HG02759 (cell line): ENCODE measurements at regions not wholly inside any gene's neighbourhood (a gene's known extent, or its start where the extent isn't known, plus 50 kb on each side); places are given as distances from the start of the nearest gene placed in this dataset.
"Not testable (repeated sequence)": the region's sequence is repeated elsewhere in the genome, so short reads cannot be mapped to it uniquely, and the experiment has no call there.

Source experiments
- ATAC-seq: cut with Tn5 transposase; IDR thresholded peaks from one replicate; pipeline ENCODE4 v1.9.1; 2021; ENCODE audit warnings: mild to moderate bottlenecking, moderate library complexity; ENCODE audit not compliant: unreplicated experiment

- ATAC-seq: not testable (repeated sequence)
These were observed 1135.1 kb upstream of the DIAPH2 start for GRCh38 chrX:95549552-95549951.

GRCh38 chrX:95585321-95585720, 1099.3 kb upstream of the DIAPH2 start:
- ATAC-seq: no peak

GRCh38 chrX:95612350-95612749, 1072.3 kb upstream of the DIAPH2 start:
- no peak for ATAC-seq

GRCh38 chrX:95622200-95622599, 1062.4 kb upstream of the DIAPH2 start:
- no peak for ATAC-seq

- no peak for ATAC-seq
These were observed 1057.9 kb upstream of the DIAPH2 start for GRCh38 chrX:95626748-95627147.

- ATAC-seq: no peak
These were observed 1055.8 kb upstream of the DIAPH2 start for GRCh38 chrX:95628796-95629195.

- ATAC-seq: no peak
These were observed 1054.9 kb upstream of the DIAPH2 start for GRCh38 chrX:95629737-95630136.

- no peak for ATAC-seq
These were observed 1044.4 kb upstream of the DIAPH2 start for GRCh38 chrX:95640226-95640625.

- ATAC-seq: no peak
These were observed 1038.9 kb upstream of the DIAPH2 start for GRCh38 chrX:95645738-95646137.

GRCh38 chrX:95662200-95662599, 1022.4 kb upstream of the DIAPH2 start:
- no peak for ATAC-seq

- no peak for ATAC-seq
These were observed 1018.6 kb upstream of the DIAPH2 start for GRCh38 chrX:95666056-95666455.

GRCh38 chrX:95675011-95675410, 1009.6 kb upstream of the DIAPH2 start:
- no peak for ATAC-seq

GRCh38 chrX:95675794-95676193, 1008.8 kb upstream of the DIAPH2 start:
- no peak for ATAC-seq

GRCh38 chrX:95678679-95679078, 1006.0 kb upstream of the DIAPH2 start:
- no peak for ATAC-seq

GRCh38 chrX:95693365-95693764, 991.3 kb upstream of the DIAPH2 start:
- no peak for ATAC-seq

- no peak for ATAC-seq
These were observed 980.9 kb upstream of the DIAPH2 start for GRCh38 chrX:95703696-95704095.

GRCh38 chrX:95716841-95717240, 967.8 kb upstream of the DIAPH2 start:
- ATAC-seq: no peak

GRCh38 chrX:95718746-95719145, 965.9 kb upstream of the DIAPH2 start:
- no peak for ATAC-seq

- no peak for ATAC-seq
These were observed 963.6 kb upstream of the DIAPH2 start for GRCh38 chrX:95721011-95721410.

- ATAC-seq: no peak
These were observed 956.2 kb upstream of the DIAPH2 start for GRCh38 chrX:95728446-95728845.

- ATAC-seq: no peak
These were observed 955.2 kb upstream of the DIAPH2 start for GRCh38 chrX:95729401-95729800.

GRCh38 chrX:95733426-95733825, 951.2 kb upstream of the DIAPH2 start:
- no peak for ATAC-seq

GRCh38 chrX:95754411-95754810, 930.2 kb upstream of the DIAPH2 start:
- no peak for ATAC-seq

GRCh38 chrX:95760356-95760755, 924.3 kb upstream of the DIAPH2 start:
- ATAC-seq: no peak
